Ovary (tissue), 3 donors: ENCODE measurements at regions not wholly inside any gene's neighbourhood (a gene's known extent, or its start where the extent isn't known, plus 50 kb on each side); places are given as distances from the start of the nearest gene placed in this dataset.
"Not testable (repeated sequence)": the region's sequence is repeated elsewhere in the genome, so short reads cannot be mapped to it uniquely, and the experiment has no call there.

ENCODE experiments used
- CTCF ChIP-seq, 3 donors: fragments of 450-650 bp in 2 of 3; fragments of 200-600 bp in 1 of 3; IDR thresholded peaks; one replicate each; pipeline versions ENCODE4 v1.5.1 to v1.8.0; 2016 to 2022; ENCODE audit warnings: antibody characterized with exemption in 3 of 3, mild to moderate bottlenecking in 1 of 3
- EP300 ChIP-seq: sonication (generic); formaldehyde crosslinking; IDR thresholded peaks from one replicate; pipeline ENCODE4 v1.6.1; 2017; ENCODE audit warnings: antibody characterized with exemption
- donor health status: DM: no; HTN: no; CAD: no.

DNA sequence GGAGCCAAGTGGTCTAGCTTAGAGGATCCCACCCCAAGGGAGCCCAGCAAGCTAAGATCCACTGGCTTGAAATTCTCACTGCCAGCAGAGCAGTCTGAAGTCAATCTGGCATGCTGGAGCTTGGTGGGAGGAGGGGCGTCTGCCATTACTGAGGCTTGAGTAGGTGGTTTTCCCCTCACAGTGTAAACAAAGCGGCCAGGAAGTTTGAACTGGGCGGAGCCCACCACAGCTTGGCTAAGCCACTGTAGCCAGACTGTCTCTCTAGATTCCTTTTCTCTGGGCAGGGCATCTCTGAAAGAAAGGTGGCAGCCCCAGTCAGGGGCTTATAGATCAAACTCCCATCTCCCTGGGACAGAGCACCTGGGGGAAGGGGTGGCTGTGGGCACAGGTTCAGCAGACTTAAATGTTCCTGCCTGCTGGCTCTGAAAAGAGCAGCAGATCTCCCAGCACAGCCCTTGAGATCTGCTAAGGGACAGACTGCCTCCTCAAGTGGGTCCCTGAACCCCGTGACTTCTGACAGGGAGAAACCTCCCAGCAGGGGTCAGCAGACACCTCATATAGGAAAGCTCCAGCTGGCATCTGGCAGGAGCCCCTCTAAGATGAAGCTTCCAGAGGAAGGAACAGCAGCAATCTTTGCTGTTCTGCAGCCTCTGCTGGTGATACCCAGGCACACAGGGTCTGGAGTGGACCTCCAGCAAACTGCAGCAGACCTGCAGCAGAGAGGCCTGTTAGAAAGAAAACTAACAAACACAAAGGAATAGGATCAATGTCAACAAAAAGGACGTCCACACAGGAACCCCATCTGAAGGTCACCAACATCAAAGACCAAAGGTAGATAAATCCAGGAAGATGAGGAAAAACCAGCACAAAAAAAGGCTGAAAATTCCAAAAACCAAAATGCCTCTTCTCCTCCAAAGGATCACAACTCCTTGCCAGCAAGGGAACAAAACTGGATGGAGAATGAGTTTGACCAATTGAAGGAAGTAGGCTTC, 215.6 kb upstream of the TET2 start:
- not testable (repeated sequence) for TF ChIP-seq CTCF (IDR thresholded peaks at IDR 0.05); EP300
